ENCODE measurements at regions not wholly inside any gene's neighbourhood (a gene's known extent, or its start where the extent isn't known, plus 50 kb on each side); places are given as distances from the start of the nearest gene placed in this dataset.

- no peaks in the 10 kb centered on the region for H3F3A ChIP-seq (ENCODE audit: insufficient read depth, low read length, poor library complexity, severe bottlenecking)
- no peaks in the 10 kb centered on the region for H3K79me2 ChIP-seq (replicated peaks; ENCODE audit: insufficient read depth, low read length)
- no peaks in the 10 kb centered on the region for H3K27me3 ChIP-seq (ENCODE audit: insufficient read depth, low read depth, low read length)
- H3K9ac ChIP-seq (ENCODE audit: low read length) = no peak overlapping the region
- H4K20me1 ChIP-seq (ENCODE audit: insufficient read depth) = no peaks in the 10 kb centered on the region
- no peaks in the 10 kb centered on the region for H3K9me3 ChIP-seq (ENCODE audit: low read length)
- no peaks in the 10 kb centered on the region for H3K36me3 ChIP-seq (ENCODE audit: insufficient read depth, low read length)
- H3K27ac ChIP-seq (ENCODE audit: low read length) = no peak overlapping the region
- no peak for TF ChIP-seq TAF1 (IDR thresholded peaks at IDR 0.05; ENCODE audit: low read depth)
- no peaks in the 10 kb centered on the region for H3K9me2 ChIP-seq (ENCODE audit: insufficient read depth, low read length)
- no peak overlapping the region for H3K4me2 ChIP-seq (ENCODE audit: low read length)
- no peak overlapping the region for H3K4me3 ChIP-seq (ENCODE audit: low read length)
- H2AFZ ChIP-seq (ENCODE audit: low read depth, low read length) = no peak overlapping the region
Observed at GRCh38 chr7:91717681-91718470, 162.6 kb downstream of the MTERF1 start.

GRCh38 chr7:91719008-91719407 lies 161.5 kb downstream of the MTERF1 start:
- Histone ChIP-seq H3K4me3 (ENCODE audit: low read length) (no peak overlapping the region), H3K36me3 (ENCODE audit: insufficient read depth, low read length) (no peaks in the 10 kb centered on the region), H4K20me1 (ENCODE audit: insufficient read depth) (no peaks in the 10 kb centered on the region), H3K9me2 (ENCODE audit: insufficient read depth, low read length) (no peaks in the 10 kb centered on the region), H3K27me3 (ENCODE audit: insufficient read depth, low read depth, low read length) (no peaks in the 10 kb centered on the region), H3K9ac (ENCODE audit: low read length) (no peak overlapping the region), H3F3A (ENCODE audit: insufficient read depth, low read length, poor library complexity, severe bottlenecking) (no peaks in the 10 kb centered on the region), H3K27ac (ENCODE audit: low read length) (no peak overlapping the region), H3K9me3 (ENCODE audit: low read length) (no peaks in the 10 kb centered on the region), H3K79me2 (replicated peaks; ENCODE audit: insufficient read depth, low read length) (no peaks in the 10 kb centered on the region), H3K4me2 (ENCODE audit: low read length) (no peak overlapping the region), H2AFZ (ENCODE audit: low read depth, low read length) (no peak overlapping the region)
- TF ChIP-seq RAD21 (conservative IDR thresholded peaks at IDR 0.05) (no peak), EZH2 (IDR thresholded peaks at IDR 0.05; ENCODE audit: borderline replicate concordance, insufficient read depth, low read length, poor library complexity, severe bottlenecking) (no peak), POLR2AphosphoS5 (IDR thresholded peaks at IDR 0.05) (no peak), SMC3 (conservative IDR thresholded peaks at IDR 0.05; ENCODE audit: poor library complexity) (no peak), REST (IDR thresholded peaks at IDR 0.05; ENCODE audit: borderline replicate concordance) (no peak), EP300 (conservative IDR thresholded peaks at IDR 0.05; ENCODE audit: poor library complexity, severe bottlenecking) (no peak), MXI1 (conservative IDR thresholded peaks at IDR 0.05; ENCODE audit: poor library complexity, severe bottlenecking) (no peak), CTCF (IDR thresholded peaks at IDR 0.05; ENCODE audit: poor library complexity, severe bottlenecking) (no peak), TAF1 (IDR thresholded peaks at IDR 0.05; ENCODE audit: low read depth) (no peak)

Data from neural cell (in vitro differentiated cells).